ENCODE measurements at regions not wholly inside any gene's neighbourhood (a gene's known extent, or its start where the extent isn't known, plus 50 kb on each side); places are given as distances from the start of the nearest gene placed in this dataset.
"Not testable (repeated sequence)": the region's sequence is repeated elsewhere in the genome, so short reads cannot be mapped to it uniquely, and the experiment has no call there.

GRCh38 chr1:198959676-198960075 is 320.8 kb downstream of the PTPRC start:
- intact Hi-C loops (cut with micrococcal nuclease): loop anchor here (1.0 kb wide), 1 partner anchor 22 kb away; no protein-coding TSS in a partner anchor

DNA sequence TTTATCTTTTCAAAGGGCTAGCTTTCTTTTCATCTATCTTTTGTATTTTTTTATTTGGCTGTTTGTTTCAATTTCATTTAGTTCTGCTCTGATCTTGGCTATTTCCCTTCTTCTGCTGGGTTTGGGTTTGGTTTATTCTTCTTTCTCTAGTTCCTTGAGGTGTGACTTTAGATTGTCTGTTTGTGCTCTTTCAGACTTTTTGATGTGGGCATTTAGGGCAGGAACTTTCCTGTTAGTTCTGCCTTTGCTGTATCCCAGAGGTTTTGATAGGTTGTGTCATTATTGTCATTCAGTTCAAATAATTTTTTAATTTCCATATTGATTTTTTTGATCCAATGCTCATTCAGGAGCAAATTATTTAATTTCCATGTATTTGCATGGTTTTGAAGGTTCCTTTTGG is 325.0 kb downstream of the PTPRC start:
- intact Hi-C loops (cut with micrococcal nuclease): not testable (repeated sequence)

- intact Hi-C loops (cut with micrococcal nuclease): no loop called here
These were observed 327.7 kb downstream of the PTPRC start for GRCh38 chr1:198966519-198966918.

GRCh38 chr1:198967566-198967965 is 328.7 kb downstream of the PTPRC start:
- intact Hi-C loops (cut with micrococcal nuclease): no loop called here

DNA sequence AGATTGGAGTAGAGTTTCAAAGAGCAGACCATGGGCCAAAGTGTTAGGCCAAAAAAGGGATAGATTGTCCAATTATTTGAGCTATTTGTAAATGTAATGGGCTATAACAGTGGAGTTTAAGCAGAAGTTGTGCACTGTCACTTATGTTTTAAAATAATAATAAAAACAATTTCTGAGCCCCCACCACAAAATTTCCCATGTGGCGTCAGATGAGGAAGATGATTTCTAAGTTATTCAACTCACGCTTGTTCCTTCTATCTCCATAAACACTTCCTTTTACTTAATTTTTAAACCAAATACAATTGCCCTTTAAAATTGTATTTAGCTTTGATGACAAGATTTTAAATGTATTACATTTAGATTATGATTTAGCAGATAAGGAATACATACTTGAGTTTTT is 330.0 kb downstream of the PTPRC start:
- intact Hi-C loops (cut with micrococcal nuclease): no loop called here

DNA sequence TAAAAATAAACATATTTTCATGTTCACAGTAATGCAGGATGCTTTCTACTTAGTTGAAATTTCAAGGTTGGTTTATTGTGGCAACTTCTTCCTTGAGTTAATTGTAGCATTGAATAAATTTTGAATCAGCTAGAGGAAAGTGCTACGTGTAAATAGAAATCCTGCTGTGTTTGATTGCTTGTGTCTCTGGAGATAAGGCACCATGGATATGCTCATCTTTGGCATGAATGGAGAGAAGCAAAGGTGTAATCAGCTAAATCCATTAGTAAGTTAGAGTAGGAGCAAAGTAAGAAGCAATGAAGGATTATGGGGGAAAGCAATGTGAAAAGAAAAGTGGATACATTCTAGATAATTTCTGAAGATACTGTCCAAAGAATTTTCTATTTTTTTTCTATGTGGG is 331.1 kb downstream of the PTPRC start:
- intact Hi-C loops (cut with micrococcal nuclease): no loop called here

GRCh38 chr1:198970916-198971315 is 332.1 kb downstream of the PTPRC start:
- intact Hi-C loops (cut with micrococcal nuclease): no loop called here

- intact Hi-C loops (cut with micrococcal nuclease): no loop called here
These were observed 339.1 kb downstream of the PTPRC start for GRCh38 chr1:198977909-198978308.

DNA sequence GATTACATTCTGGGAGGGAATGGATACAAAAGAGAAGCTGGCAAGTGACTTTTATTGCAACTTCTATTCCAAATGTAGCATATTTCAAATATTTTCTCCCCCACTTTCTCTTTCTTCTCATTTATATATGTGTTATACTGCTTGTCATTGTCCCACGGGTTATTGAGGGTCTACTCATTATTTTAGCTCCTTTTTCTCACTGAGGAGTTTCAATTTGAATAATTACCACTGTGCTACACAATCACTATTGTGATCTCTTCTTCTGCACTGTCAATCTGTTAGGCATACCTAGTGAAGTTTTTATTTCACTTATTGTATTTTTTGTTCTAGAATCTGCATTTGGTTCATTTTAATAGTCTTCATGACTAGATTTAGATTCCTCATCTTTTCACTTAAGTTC is 339.7 kb downstream of the PTPRC start:
- intact Hi-C loops (cut with micrococcal nuclease): no loop called here

- intact Hi-C loops (cut with micrococcal nuclease): no loop called here
These were observed 347.2 kb downstream of the PTPRC start for GRCh38 chr1:198986036-198986435.

DNA sequence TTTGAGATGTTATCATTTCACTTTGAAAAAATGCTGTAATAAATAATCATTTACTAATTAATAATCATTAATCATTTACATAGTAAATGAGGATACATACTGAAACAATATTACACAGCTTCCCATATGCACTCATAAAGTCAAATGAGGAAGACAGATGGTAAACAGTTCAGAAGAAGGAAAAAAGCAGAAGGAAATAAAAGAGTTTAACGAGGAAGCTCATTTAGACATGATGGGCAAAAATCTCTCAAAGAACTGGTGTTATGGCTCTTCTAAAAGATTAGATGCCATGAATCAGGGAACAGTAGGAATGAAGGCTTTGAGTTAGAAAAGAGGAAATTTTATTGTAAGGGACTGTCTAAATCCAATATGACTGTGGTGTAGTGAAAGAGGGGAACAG is 347.6 kb downstream of the PTPRC start:
- intact Hi-C loops (cut with micrococcal nuclease): no loop called here

DNA sequence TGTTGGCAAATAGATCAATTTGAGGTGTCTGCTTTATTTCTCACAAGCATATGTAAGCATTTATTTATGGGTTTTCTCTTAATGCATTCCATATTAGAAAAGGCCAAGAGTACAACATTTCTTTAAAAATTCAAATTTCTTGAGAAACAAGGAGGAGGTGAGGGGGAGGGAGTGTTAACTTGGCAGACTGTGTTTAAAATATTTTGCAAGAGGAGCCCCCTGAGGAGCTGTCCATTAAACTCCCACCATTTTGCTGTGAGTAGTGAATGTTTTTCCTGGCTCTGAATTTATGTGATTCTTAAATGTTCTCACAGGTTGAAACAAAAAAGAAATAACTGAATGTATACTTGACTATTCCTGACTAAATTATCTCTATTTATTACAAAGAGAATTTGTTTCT is 363.8 kb downstream of the PTPRC start:
- intact Hi-C loops (cut with micrococcal nuclease): no loop called here

DNA sequence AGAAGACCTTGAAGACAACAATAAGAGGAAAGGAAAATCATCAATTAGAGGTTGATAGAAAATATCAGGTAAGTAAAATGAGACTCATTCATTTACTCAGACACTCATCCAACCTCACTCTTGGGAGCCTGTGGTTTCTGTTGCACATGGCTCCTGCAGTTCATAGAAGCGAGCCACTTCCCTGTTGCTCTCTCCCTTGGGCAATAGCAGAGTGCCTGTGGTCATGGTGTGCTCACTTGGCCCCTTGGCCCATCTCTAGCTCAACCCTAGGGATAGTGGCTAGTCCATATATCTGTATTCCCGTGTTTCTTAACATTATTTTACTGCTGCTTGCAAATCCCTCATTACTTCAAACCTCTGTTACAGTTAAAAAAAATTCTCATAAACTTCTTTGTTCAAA is 368.6 kb downstream of the PTPRC start:
- intact Hi-C loops (cut with micrococcal nuclease): no loop called here

DNA sequence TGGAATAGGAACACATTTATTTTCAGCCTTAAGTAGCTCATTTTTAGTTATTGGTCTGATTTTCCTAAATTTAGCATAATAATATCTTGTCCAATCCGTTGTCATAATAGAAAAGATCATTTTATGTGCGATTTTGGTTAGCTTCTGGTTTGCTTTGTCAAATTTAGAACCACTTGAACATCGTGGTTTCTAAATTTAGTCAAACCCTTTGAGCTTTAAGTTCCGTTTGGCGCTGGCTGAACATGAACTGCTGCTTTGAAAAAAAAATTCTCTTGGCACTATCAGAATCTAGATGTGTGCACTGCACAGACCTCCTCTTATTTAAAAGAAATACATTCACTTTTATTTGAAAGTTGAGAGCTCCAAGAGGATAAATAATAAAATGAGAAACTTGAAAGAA is 370.6 kb downstream of the PTPRC start:
- intact Hi-C loops (cut with micrococcal nuclease): loop anchor here (1.0 kb wide), 4 partner anchors 32 to 217 kb away; no protein-coding TSS in a partner anchor

DNA sequence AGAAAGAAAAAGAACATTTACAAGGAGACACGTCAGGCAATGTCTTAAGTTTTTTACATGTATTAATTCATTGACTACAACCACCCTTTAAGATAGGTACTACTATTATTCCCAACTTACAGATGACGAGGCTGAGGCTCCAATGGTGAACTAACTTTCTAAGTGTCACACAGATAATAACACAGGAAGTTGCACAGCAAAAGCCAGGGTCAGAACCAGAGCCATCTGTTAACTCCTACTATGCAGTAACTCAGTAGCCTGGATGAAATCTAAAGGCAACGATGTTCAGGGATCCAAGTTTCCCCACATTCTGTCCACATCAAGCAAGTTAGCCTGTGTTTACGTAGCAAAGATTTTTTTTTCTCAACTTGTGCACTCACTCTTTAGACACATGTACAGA is 371.7 kb downstream of the PTPRC start:
- intact Hi-C loops (cut with micrococcal nuclease): loop anchor here (1.0 kb wide), 1 partner anchor 8 kb away; no protein-coding TSS in a partner anchor

DNA sequence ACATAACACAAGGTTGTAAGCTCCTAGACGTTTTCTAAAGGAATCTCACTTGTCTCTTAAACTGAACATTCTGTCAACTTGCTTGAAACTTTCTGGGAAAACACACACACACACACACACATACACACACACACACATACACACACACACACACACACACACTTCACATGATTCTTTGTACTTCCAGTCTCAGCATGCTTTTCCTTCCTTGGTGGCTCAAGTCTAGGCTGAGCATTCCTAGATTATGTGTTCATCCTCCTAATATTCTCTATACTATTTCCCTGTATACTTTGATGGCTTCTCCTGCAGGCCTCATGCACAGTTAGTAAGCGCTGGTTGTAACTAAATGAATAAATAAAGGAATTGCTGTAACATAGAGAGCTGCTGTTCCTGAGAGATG is 372.1 kb downstream of the PTPRC start:
- intact Hi-C loops (cut with micrococcal nuclease): loop anchor here (1.0 kb wide), 1 partner anchor 7 kb away; no protein-coding TSS in a partner anchor

DNA sequence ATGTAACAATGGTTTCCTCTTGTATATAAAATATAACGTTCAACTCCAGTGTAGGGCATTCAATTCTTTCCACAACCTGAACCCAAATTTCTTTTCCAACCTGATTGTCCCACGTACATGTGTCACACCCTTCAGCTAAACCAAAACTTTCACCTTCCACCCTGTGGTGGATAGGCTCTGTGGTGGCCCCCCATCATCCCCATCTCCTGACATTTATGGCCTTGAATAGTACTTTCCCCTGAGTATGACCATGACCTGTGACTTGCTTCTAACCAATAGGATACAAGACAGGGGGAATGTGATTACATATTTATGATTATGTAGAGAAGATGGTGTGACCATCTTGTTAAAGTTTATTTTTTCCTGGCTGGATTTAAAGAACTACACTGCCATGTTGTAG is 377.0 kb downstream of the PTPRC start:
- intact Hi-C loops (cut with micrococcal nuclease): no loop called here

DNA sequence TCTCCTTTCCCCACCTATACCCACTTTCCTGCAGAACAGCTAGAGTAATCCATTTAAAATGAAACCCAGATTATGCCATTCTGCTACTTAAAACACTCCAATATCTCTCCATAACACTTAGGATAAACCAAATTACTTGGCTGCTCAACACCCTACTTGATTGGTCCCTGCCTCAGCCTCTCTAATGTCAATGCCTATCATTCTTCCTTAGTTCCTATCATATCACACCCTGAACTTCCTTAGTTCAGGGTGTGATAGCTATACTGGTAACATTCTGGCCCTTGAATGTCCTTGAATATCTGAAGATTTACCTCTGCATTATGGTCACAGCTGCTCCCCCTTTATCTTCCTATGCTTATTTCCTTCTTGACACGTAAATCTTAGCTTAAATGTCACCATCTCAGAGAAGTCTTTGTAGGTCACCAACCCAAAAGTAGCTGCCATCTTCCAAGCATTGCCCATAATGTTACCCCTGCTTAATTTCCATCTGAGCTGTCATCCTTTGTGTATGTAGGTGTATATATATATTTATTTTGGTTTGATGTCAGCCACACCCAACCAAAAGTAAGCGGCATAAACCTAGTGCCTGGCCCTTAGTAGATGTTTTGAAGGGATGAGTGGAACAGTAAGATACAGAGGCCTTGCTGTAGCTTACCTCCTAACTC is 379.8 kb downstream of the PTPRC start:
- intact Hi-C loops (cut with micrococcal nuclease): loop anchor here (1.0 kb wide), 1 partner anchor 8 kb away; no protein-coding TSS in a partner anchor

DNA sequence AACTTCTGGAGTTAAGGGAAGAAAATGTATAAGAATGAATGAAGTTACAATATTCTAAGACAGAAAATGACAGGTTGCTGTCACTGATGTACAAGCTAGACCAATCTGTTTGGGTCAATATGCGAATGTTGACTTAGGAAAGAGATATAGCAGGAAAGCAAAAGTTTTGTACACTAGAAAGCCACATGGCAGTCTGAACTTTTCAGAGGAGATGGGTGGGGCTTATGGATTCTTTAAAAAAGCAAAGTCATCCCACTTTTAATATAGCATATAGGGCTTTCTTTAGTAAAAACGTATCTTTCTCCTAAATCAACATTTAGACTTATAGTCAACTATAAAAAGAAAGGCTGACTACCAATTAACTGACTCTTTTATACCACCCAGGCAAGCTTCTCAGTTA is 381.2 kb downstream of the PTPRC start:
- intact Hi-C loops (cut with micrococcal nuclease): no loop called here

DNA sequence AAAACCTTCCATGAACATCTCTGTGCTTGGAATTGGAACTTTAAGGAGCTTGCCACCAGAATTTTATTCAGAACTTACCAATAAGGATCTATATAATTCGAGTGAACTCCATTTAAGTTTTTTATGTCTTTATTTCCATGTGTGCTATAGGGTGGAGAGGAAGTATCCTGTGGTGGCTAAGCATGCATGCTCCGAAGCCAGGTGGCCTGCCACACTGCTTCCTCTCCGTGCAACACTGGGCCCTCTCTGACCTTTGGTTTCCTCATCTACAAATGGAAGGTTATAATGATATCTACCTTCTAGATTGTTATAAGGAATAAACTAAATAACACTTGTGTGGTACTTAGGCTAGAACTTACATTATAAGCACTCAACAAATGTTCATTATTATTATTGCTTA is 382.1 kb downstream of the PTPRC start:
- intact Hi-C loops (cut with micrococcal nuclease): no loop called here

DNA sequence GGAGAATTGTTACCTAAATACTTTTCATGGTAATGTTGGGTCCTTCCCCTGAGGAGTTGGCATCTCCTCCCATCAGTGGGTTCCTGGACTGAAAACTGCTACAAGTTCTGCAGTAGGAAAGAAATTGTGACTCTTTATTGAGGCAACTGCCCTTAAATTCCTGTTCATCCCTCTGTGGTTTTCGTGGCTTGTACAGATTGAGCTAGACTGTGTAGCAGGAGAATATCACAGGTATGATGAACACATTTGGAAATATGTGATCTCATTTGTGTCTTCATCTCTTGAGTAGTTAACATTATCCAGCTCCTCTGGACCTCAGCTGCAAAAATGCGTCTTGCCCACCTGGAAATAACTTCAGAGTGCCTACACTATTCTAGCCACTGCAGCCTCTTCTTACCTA is 390.6 kb downstream of the PTPRC start:
- intact Hi-C loops (cut with micrococcal nuclease): no loop called here

DNA sequence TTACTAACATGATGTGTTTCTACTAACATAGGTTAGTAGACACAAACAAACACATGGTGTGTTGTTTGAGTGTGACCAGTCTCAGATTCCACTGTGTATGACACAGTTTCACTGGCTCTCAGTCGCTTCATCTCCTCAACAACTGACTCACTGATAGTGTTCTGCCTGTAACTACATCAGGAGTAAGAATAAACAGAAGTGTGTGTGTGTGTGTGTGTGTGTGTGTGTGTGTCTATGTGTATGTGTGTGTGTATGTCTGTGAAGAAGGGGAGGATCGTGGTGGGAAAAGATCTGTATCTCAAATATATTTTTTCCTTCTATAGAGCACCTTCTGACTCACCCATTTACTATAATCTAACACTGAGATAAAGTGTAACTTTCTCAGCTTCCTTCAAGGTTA is 391.0 kb downstream of the PTPRC start:
- intact Hi-C loops (cut with micrococcal nuclease): no loop called here

GRCh38 chr1:199030541-199030940 is 391.7 kb downstream of the PTPRC start:
- intact Hi-C loops (cut with micrococcal nuclease): not testable (repeated sequence)

GRCh38 chr1:199031170-199031569 is 392.3 kb downstream of the PTPRC start:
- intact Hi-C loops (cut with micrococcal nuclease): not testable (repeated sequence)

All from T-helper 1 cell treated with Interleukin-12 subunit alpha and Interleukin-12 subunit beta and Interleukin-4 antibody, amounts not matched to agents 30 ng/mL and 1 ng/mL, for 36 hours (primary cell).